ENCODE measurements at regions not wholly inside any gene's neighbourhood (a gene's known extent, or its start where the extent isn't known, plus 50 kb on each side); places are given as distances from the start of the nearest gene placed in this dataset.

GRCh38 chr11:42720716-42721563 is 590.9 kb upstream of the API5 start:
- H3K36me3 ChIP-seq: no peaks in the 10 kb centered on the region
- no peaks in the 10 kb centered on the region for H3K4me1 ChIP-seq
- no peak overlapping the region for H3K27ac ChIP-seq
- H3K27me3 ChIP-seq: no peaks in the 10 kb centered on the region
- no peak for ATAC-seq
- H3K9me3 ChIP-seq: no peaks in the 10 kb centered on the region
- intact Hi-C loops (cut with DNase I; ENCODE audit: low total_unique reads) (no loop called here), in situ Hi-C loops (cut with MboI; ENCODE audit: low sequenced_read_pairs in 4 of 4) (no loop called here)
- no peak for DNase-seq
- H3K4me3 ChIP-seq: no peak overlapping the region
- TF ChIP-seq POLR2A (IDR thresholded peaks at IDR 0.05): no peak
- no peak for TF ChIP-seq CTCF (IDR thresholded peaks at IDR 0.05 in 4 of 5, conservative IDR thresholded peaks at IDR 0.05 in 1 of 5)

GRCh38 chr11:42727879-42728278 is 583.9 kb upstream of the API5 start:
- intact Hi-C loops (cut with DNase I; ENCODE audit: low total_unique reads): no loop called here

GRCh38 chr11:42762348-42762747 is 549.4 kb upstream of the API5 start:
- H3K27me3 ChIP-seq: no peaks in the 10 kb centered on the region
- no peak for ATAC-seq
- no peaks in the 10 kb centered on the region for H3K36me3 ChIP-seq
- in situ Hi-C loops (cut with MboI; ENCODE audit: low sequenced_read_pairs in 4 of 4): loop anchor here in 2 of 4 donors (10.0 to 25.0 kb wide), 2 partner anchors 58 to 500 kb away; no protein-coding TSS in a partner anchor
- intact Hi-C loops (cut with DNase I; ENCODE audit: low total_unique reads): no loop called here
- no peak overlapping the region for H3K4me3 ChIP-seq
- H3K27ac ChIP-seq: no peak overlapping the region
- TF ChIP-seq CTCF (IDR thresholded peaks at IDR 0.05 in 4 of 5, conservative IDR thresholded peaks at IDR 0.05 in 1 of 5): no peak
- no peaks in the 10 kb centered on the region for H3K9me3 ChIP-seq
- H3K4me1 ChIP-seq: no peaks in the 10 kb centered on the region
- DNase-seq: no peak

More at GRCh38 chr11:42727879-42728278, 583.9 kb upstream of the API5 start:
- Histone ChIP-seq H3K36me3 (no peaks in the 10 kb centered on the region), H3K4me1 (no peaks in the 10 kb centered on the region), H3K27ac (no peak overlapping the region), H3K27me3 (no peaks in the 10 kb centered on the region), H3K9me3 (no peaks in the 10 kb centered on the region), H3K4me3 (no peak overlapping the region)
- TF ChIP-seq POLR2A (IDR thresholded peaks at IDR 0.05): no peak
- TF ChIP-seq CTCF (IDR thresholded peaks at IDR 0.05 in 4 of 5, conservative IDR thresholded peaks at IDR 0.05 in 1 of 5): no peak
- ATAC-seq (no peak), DNase-seq (no peak)
- in situ Hi-C loops (cut with MboI; ENCODE audit: low sequenced_read_pairs in 4 of 4): no loop called here

GRCh38 chr11:42764936-42765335 is 546.9 kb upstream of the API5 start:
- no peaks in the 10 kb centered on the region for H3K4me1 ChIP-seq
- intact Hi-C loops (cut with DNase I; ENCODE audit: low total_unique reads): no loop called here
- no peak overlapping the region for H3K27ac ChIP-seq
- no peaks in the 10 kb centered on the region for H3K27me3 ChIP-seq
- no peaks in the 10 kb centered on the region for H3K9me3 ChIP-seq
- DNase-seq: no peak
- H3K4me3 ChIP-seq: no peak overlapping the region
- no peaks in the 10 kb centered on the region for H3K36me3 ChIP-seq
- no peak for ATAC-seq
- TF ChIP-seq POLR2A (IDR thresholded peaks at IDR 0.05): no peak
- no peak for TF ChIP-seq CTCF (IDR thresholded peaks at IDR 0.05 in 4 of 5, conservative IDR thresholded peaks at IDR 0.05 in 1 of 5)
- in situ Hi-C loops (cut with MboI; ENCODE audit: low sequenced_read_pairs in 4 of 4): loop anchor here in 2 of 4 donors (10.0 to 25.0 kb wide), 2 partner anchors 60 to 497 kb away; no protein-coding TSS in a partner anchor
